NCI-H82 treated with DMSO at 0.1 percent for 48 hours (cell line): ENCODE measurements at regions not wholly inside any gene's neighbourhood (a gene's known extent, or its start where the extent isn't known, plus 50 kb on each side); places are given as distances from the start of the nearest gene placed in this dataset.

Source experiments
- DNase-seq: peaks from one replicate; lab custom pipeline; 2025; ENCODE audit not compliant: unreplicated experiment; lab: John Stamatoyannopoulos, UW

- DNase-seq: no peak
Measured at GRCh38 chr3:23075496-23075895, 127.6 kb upstream of the UBE2E2 start.

- DNase-seq: no peak
Measured at GRCh38 chr3:23076437-23076836, 126.7 kb upstream of the UBE2E2 start.

DNA sequence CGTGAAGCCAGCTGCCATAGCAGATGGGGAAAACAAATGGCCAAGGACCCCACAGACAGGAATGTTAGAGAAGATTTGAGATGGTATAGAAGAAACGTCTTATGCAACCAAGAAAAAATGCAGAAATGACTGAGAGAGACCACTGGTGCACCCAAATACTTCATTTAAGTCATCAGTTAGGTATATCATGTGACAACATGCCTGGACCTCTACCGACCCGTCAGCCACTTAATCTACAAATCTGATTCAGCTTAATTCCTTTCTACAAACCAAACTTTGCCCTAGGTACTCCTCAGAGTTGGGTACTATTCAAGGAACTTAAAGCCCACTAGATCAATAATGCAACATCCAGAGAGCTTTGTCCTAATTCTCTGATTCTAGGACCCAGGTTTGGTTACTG lies 126.0 kb upstream of the UBE2E2 start:
- no peak for DNase-seq

GRCh38 chr3:23078735-23079134 lies 124.4 kb upstream of the UBE2E2 start:
- DNase-seq: no peak

DNA sequence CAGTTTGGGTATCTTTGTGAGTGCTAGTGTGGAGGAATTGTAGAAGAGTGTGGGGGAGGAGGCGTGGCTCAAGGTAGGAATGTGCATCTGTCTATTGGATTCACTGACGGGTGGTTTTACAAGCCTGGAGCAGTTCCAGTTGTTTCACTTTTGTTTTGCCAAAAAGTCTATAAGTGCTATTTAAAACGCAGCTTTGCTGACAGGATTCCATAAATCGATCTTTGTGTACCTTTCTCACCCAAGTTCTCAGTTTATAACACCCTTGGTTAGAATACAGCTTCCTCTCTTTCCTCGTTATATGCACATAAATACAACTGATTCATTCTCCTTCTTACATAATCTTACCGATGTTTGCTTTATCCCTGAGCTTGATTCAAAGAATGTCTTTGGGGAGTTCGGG lies 123.2 kb upstream of the UBE2E2 start:
- DNase-seq: no peak

GRCh38 chr3:23083701-23084100 lies 119.4 kb upstream of the UBE2E2 start:
- DNase-seq: no peak

GRCh38 chr3:23084367-23084766 lies 118.8 kb upstream of the UBE2E2 start:
- no peak for DNase-seq

DNA sequence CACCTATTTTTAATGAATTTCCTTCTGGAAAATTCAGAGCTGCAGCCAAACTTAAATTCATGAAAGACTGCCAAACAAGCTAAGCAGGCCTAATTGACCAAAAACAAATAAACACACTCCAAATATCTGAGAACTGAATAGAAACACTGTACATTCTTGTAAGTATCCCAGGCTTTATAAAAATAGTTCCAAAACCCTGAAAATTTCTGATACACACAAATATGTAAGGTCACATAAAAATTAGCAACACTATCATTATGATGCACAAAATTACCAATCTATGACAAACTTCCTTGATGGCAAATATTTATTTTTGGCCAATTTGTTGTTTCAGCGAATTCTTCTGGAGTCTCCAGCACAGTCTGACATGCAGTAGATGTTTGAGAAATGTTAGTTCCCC lies 117.9 kb upstream of the UBE2E2 start:
- DNase-seq: no peak

- no peak for DNase-seq
Measured at GRCh38 chr3:23086331-23086730, 116.8 kb upstream of the UBE2E2 start.

DNA sequence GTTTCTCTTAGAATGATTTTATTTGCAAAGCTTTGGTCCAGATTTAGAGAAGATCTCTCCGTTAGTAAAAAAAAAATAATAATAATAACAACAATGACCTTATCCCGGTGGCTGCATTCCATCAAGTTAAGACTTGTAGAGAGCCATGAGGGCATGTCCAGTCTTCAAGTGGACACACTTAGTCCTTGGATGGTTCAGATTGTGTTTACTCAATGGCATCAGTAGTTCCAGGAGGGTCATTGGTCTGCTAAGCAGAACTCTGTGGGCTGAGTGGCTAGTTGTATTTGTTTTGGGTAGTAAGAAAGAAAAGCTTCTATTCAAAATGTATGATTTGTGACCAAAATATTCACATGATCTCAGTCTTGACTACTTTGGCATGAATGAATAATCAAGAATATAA lies 116.3 kb upstream of the UBE2E2 start:
- no peak for DNase-seq

GRCh38 chr3:23094412-23094811 lies 108.7 kb upstream of the UBE2E2 start:
- DNase-seq: no peak

DNA sequence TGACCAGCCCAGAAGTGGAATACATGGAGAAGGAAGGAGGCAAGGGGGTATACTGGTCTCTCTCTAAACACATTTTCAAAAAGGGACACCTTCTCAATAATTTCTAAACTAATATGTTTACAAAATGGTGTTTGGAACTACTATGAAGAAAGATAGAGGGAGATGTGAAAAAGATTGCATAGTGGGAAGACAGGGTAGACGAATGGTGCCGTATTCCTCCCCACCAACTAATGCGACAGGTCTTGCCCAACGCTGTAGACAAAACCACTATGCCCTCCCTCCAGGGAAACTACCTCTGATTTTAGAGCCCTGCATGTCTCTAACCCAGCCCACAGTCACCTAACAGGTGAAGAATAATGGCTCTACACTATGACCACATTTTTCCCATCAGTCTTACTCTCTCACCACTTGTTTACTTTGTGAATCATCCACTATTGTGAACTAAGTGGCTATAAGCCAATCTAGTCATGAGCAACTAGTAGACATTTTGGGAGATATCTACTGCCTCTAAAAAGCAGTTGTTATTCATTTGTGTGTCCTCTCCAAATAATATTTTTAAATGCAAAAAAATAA lies 108.2 kb upstream of the UBE2E2 start:
- DNase-seq: no peak

GRCh38 chr3:23096041-23096440 lies 107.1 kb upstream of the UBE2E2 start:
- DNase-seq: no peak

- DNase-seq: no peak
Measured at GRCh38 chr3:23099021-23099420, 104.1 kb upstream of the UBE2E2 start.

DNA sequence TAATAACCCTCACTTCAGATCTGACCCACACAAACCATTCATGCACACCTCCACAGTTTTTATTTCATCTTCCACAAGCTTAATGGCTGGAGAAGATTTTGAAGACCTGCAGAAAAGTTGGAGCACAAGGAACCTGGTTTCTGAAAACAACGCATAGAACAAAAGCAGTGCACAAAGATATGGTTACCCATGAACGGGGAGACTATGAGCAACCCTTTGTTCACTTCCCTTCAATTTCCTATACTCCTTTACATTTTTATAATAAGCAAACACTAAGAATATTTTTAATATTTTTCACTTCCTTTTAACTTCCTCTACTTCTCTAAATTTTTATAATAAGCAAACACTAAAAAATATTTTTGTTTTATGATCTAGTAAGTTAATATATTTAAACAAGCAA lies 103.5 kb upstream of the UBE2E2 start:
- no peak for DNase-seq

GRCh38 chr3:23100106-23100505 lies 103.0 kb upstream of the UBE2E2 start:
- no peak for DNase-seq

- no peak for DNase-seq
Measured at GRCh38 chr3:23103764-23104163, 99.4 kb upstream of the UBE2E2 start.

GRCh38 chr3:23105048-23105447 lies 98.1 kb upstream of the UBE2E2 start:
- no peak for DNase-seq

DNA sequence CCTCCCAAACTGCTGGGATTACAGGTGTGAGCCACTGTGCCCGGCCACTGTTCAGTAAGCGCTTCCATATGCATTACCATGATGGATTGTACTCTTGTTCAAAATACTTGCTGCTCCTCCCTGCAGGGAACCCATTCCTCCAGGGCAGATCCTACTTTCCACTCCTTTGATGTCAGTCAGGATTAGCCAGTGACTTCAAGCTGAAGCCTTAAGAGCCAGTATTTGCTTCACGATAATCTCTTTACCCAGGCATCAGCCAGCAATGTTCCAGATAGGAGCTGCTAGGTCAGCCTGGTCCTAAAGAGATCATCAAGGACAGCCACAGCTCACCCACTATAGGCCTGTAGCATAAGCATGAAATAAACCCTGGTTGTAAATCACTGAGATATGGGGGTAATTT lies 96.5 kb upstream of the UBE2E2 start:
- DNase-seq: peak; percentile 96

- no peak for DNase-seq
Measured at GRCh38 chr3:23107221-23107620, 95.9 kb upstream of the UBE2E2 start.

GRCh38 chr3:23108451-23109057 lies 94.6 kb upstream of the UBE2E2 start:
- no peak for DNase-seq

GRCh38 chr3:23111286-23111685 lies 91.8 kb upstream of the UBE2E2 start:
- DNase-seq: no peak

GRCh38 chr3:23111797-23112196 lies 91.3 kb upstream of the UBE2E2 start:
- DNase-seq: no peak
